ENCODE measurements at regions not wholly inside any gene's neighbourhood (a gene's known extent, or its start where the extent isn't known, plus 50 kb on each side); places are given as distances from the start of the nearest gene placed in this dataset.

- no peak for DNase-seq
These were observed 55.1 kb upstream of the PAGE4 start for GRCh38 chrX:49773993-49774392.

- DNase-seq = no peak
These were observed 61.9 kb upstream of the PAGE4 start for GRCh38 chrX:49767236-49767635.

- no peak for DNase-seq
These were observed 66.5 kb upstream of the PAGE1 start for GRCh38 chrX:49762175-49762720.

GRCh38 chrX:49761481-49761880 lies 65.7 kb upstream of the PAGE1 start:
- peak; percentile 2 for DNase-seq

- DNase-seq = no peak
These were observed 64.6 kb upstream of the PAGE1 start for GRCh38 chrX:49760290-49760890.

- DNase-seq = no peak
These were observed 60.9 kb upstream of the PAGE1 start for GRCh38 chrX:49756692-49757091.

- DNase-seq = peak; percentile 63
These were observed 58.6 kb upstream of the PAGE1 start for GRCh38 chrX:49754233-49754857.

DNA sequence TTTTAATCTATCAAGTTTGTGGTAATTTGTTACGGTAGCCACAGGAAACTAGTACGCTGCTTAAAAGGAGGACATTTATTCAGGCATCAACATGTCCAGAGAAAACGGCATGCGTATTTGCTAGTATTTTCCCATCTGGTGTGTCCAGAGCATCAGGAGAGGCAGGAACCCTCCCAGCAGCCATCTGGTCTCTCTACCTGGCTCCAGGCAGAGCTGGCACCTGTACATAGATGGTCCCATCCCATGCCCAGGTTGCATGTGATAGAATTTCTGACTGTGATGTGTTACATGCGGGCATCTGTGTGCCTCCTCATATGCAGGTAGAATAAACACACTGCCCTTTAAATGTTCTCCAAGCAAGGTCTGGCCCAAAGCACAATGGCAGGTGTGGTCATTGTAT lies 57.9 kb upstream of the PAGE1 start:
- DNase-seq = no peak

DNA sequence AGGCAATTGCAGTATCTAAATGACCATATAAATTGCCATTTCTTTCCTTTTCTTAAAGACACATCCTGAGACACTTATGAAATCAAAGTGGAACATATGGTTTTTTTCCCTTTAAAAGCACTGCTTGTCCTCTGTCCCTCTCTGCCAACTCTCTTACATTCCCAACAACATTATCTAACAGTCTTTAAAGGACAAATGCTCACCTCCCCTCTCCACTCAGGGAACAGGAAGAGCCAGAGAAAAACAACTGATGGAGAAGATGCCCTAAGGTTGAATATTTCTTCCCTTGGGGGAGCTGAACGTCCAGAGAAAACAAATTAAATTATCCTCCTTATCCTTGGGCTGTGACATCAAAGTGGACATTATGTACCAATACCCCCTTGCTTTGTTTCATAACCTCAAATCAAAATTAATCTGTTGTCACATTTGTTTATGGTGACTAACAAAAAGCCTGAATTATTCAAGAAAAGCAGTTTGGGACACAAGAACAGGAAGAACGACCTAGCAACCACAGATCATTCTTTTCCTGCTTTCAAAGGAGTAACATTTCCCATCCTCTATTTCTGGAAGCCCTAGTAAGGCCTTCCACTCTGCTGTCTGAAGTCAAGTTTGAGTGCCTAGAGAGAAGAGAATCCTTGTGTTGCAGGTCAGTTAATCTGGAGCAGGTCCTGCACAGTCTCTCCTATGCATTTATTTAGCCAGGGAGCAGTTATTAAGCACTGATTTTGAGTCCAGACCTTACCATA lies 52.6 kb upstream of the PAGE1 start:
- no peak for DNase-seq

DNA sequence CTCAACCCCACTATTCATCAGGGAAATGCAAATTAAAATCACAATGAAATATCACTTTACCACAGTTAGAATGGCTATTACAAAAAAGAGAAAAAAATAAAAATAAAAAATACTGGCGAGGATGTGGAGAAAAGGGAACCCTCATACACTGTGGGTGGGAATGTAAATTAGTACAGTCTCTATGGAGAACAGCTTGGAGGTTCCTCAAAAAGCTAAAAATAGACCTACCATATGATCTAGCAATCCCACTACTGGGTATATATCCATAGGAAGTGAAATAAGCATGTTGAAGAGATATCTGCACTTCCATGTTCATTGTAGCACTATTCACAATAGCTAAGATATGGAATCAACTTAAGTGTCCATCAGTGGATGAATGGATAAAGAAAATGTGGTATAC lies 50.5 kb upstream of the PAGE1 start:
- DNase-seq = no peak
